Left lung (tissue), 4 donors: ENCODE measurements at regions not wholly inside any gene's neighbourhood (a gene's known extent, or its start where the extent isn't known, plus 50 kb on each side); places are given as distances from the start of the nearest gene placed in this dataset.

Experiments
- ATAC-seq: fragments of 200-7000 bp; cut with Tn5 transposase; one replicate; pipeline ENCODE4 v1.9.1; 2020; ENCODE audit warnings: moderate library complexity
- DNase-seq, 4 donors: peaks; one replicate each; pipeline ENCODE4 v3.0.0-alpha.2; 2013 to 2020
- H3K27ac ChIP-seq, 2 donors: fragments of 200-600 bp; sonication (generic) in 1 of 2; one replicate each; pipeline versions ENCODE4 v1.5.0 to v1.8.0; 2020 to 2021
- H3K27me3 ChIP-seq, 2 donors: fragments of 200-600 bp; sonication (generic) in 1 of 2; one replicate each; pipeline versions ENCODE4 v1.5.0 to v1.8.0; 2020 to 2021
- H3K36me3 ChIP-seq, 2 donors: fragments of 200-600 bp; sonication (generic) in 1 of 2; one replicate each; pipeline versions ENCODE4 v1.5.0 to v1.8.0; 2020 to 2021
- H3K4me1 ChIP-seq, 2 donors: fragments of 200-600 bp; one replicate each; pipeline ENCODE4 v1.8.0; 2021
- H3K4me3 ChIP-seq, 2 donors: fragments of 200-600 bp; sonication (generic) in 1 of 2; one replicate each; pipeline versions ENCODE4 v1.5.0 to v1.8.0; 2020 to 2021; ENCODE audit warnings: mild to moderate bottlenecking in 1 of 2
- H3K9me3 ChIP-seq, 2 donors: fragments of 200-600 bp; sonication (generic) in 1 of 2; one replicate each; pipeline versions ENCODE4 v1.5.0 to v1.8.0; 2020 to 2021
- intact Hi-C, 2 donors: fragments of 100-400 bp; cut with DNase I; formaldehyde crosslinking; loops; one replicate each; pipeline versions ENCODE4 v1.11.2 to v1.14.2; 2022
- TF ChIP-seq, protein P1 (sequence below), 2 donors: fragments of 200-600 bp; sonication (generic) in 1 of 2; IDR thresholded peaks; one replicate each; pipeline versions ENCODE4 v1.5.0 to v1.8.0; 2021; ENCODE audit warnings: antibody characterized with exemption in 2 of 2
- donor health status: DM: no; HTN: yes; CAD: no.
- donor health status: DM: no; HTN: no; CAD: no.

DNA sequence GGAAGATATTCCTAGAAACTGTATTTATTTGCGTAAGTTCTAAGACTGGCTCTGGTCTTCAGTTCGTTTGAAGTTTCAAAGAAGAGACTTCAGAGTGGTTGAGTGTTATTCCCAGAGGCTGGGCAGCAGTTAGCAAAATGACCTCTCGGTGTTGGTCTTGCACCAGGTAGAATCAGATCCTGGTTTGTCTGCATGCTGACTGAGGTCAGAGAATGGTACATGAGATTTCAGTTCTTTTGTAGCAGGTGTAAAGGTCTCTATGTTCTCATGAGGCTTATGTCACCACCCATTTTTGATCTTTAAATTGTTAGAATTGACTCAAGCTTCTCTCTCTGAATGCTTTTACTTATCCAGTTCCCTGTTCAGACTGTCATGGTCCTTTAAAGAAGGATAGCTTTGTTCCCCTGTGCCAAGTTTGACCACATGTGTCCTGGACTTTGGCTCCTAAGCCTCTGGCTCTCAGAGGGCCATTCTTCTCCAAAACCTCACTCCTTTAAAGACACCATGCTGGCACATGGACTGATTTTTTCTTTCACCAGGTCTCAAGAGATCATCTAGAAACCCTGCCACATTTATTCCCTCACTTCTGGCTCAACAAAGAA is 355.8 kb upstream of the BOD1L1 start:
- H3K27ac ChIP-seq = no peak overlapping the region
- ATAC-seq = no peak

DNA sequence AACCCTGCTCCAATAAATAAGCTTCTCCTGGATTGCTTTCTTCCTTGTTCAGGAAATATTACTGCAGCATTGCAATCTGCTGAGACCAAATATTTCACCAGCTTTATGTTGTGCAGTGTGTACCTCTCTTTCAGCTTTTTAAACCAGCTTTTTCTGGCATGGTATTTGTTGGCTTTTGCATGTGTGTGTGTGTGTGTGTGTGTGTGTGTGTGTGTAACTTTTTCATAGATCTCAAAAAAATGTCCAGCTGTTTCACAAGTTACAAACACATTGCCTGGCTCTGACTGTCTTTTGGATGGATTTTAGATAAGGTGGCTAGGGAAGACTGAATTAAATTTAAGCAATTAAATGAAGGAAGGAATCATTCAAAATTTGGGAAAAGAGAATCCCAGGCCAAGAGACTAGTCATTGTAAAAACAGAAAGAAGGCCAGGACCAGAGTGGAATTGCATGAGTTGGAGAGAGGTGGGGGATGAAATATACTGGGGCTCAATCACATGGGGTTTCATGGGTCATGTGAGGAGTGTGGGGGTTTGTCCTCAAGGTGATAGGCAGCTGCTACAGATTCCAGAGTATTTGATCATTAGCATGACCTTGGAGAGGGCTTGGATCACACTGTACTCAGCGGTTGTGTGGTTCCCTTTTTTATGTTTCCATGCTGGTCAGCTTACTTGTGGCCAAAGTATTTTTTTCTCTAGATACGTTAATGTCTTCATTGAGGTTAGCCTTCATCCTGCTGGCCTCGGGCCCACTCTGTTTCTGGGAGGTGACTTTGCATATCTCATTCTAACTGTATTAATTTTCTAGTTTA is 357.7 kb upstream of the BOD1L1 start:
- TF ChIP-seq, protein P1, sequence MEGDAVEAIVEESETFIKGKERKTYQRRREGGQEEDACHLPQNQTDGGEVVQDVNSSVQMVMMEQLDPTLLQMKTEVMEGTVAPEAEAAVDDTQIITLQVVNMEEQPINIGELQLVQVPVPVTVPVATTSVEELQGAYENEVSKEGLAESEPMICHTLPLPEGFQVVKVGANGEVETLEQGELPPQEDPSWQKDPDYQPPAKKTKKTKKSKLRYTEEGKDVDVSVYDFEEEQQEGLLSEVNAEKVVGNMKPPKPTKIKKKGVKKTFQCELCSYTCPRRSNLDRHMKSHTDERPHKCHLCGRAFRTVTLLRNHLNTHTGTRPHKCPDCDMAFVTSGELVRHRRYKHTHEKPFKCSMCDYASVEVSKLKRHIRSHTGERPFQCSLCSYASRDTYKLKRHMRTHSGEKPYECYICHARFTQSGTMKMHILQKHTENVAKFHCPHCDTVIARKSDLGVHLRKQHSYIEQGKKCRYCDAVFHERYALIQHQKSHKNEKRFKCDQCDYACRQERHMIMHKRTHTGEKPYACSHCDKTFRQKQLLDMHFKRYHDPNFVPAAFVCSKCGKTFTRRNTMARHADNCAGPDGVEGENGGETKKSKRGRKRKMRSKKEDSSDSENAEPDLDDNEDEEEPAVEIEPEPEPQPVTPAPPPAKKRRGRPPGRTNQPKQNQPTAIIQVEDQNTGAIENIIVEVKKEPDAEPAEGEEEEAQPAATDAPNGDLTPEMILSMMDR (IDR thresholded peaks at IDR 0.05) = no peak
- Histone ChIP-seq H3K27ac (no peak overlapping the region), H3K4me3 (no peak overlapping the region), H3K9me3 (no peaks in the 10 kb centered on the region), H3K4me1 (no peaks in the 10 kb centered on the region), H3K36me3 (no peaks in the 10 kb centered on the region), H3K27me3 (no peaks in the 10 kb centered on the region)
- ATAC-seq (peak; percentile 35), DNase-seq (peak in 2 of 4 donors; percentile 25)
- intact Hi-C loops = no loop called here

More for the DNA sequence above, 355.8 kb upstream of the BOD1L1 start:
- TF ChIP-seq, protein P1 (IDR thresholded peaks at IDR 0.05) = no peak
- Histone ChIP-seq H3K4me1 (no peaks in the 10 kb centered on the region), H3K4me3 (no peak overlapping the region), H3K36me3 (no peaks in the 10 kb centered on the region), H3K9me3 (no peaks in the 10 kb centered on the region), H3K27me3 (no peaks in the 10 kb centered on the region)
- intact Hi-C loops = no loop called here
- no peak for DNase-seq

DNA sequence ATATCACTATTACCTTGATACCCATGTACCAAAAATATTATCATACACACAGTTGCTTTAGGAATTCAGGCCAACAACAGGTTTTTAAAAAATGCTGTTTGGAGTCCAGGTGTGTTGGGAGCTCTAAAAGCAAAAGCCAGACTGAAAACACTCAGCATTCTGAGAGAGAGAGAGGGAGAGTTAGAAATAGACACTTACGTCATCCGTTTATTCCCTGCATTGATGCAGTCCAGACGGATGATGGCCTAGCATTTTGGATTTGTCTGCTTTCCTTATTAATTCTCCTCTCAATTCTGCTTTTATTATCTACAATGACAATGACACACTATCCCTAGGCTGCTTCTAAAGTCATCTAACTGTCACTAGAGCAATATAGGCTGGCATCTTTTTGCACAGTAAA is 358.3 kb upstream of the BOD1L1 start:
- Histone ChIP-seq H3K4me1 (no peaks in the 10 kb centered on the region), H3K27me3 (no peaks in the 10 kb centered on the region), H3K27ac (no peak overlapping the region), H3K9me3 (no peaks in the 10 kb centered on the region), H3K4me3 (no peak overlapping the region), H3K36me3 (no peaks in the 10 kb centered on the region)
- ATAC-seq (no peak), DNase-seq (no peak)
- intact Hi-C loops = no loop called here
- TF ChIP-seq, protein P1 (IDR thresholded peaks at IDR 0.05) = no peak

DNA sequence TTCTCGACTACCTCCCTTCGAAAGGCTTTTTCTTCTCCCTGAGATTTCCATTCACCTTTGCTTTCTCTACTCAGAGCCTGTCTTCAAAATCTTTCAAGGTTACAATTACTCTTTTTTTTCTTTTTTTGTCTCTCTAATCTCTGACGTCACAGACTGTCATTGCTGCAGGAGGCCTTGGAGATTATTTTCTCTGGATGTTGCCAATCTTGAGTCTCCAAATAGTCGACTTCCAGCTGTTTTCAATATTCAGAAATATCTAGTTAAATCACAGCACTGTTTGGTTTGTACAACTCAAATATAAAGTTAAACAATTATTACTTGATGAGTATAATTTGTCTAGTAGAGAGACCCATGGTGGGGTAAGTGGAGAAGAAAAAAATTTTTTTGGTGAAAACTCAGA is 359.0 kb upstream of the BOD1L1 start:
- ATAC-seq (no peak), DNase-seq (no peak)
- Histone ChIP-seq H3K36me3 (no peaks in the 10 kb centered on the region), H3K9me3 (no peaks in the 10 kb centered on the region), H3K4me1 (no peaks in the 10 kb centered on the region), H3K27ac (no peak overlapping the region), H3K27me3 (no peaks in the 10 kb centered on the region), H3K4me3 (no peak overlapping the region)
- intact Hi-C loops = no loop called here
- TF ChIP-seq, protein P1 (IDR thresholded peaks at IDR 0.05) = no peak
